Hematopoietic multipotent progenitor cell treated with erythropoietin and hydrocortisone succinate and interleukin-3 and kit ligand, for 6 days (in vitro differentiated cells): ENCODE measurements at regions not wholly inside any gene's neighbourhood (a gene's known extent, or its start where the extent isn't known, plus 50 kb on each side); places are given as distances from the start of the nearest gene placed in this dataset.

Experiments used
- DNase-seq: peaks from one replicate; pipeline ENCODE4 v3.0.0-alpha.2; 2015

- peak; percentile 14 for DNase-seq
These were observed 366.5 kb downstream of the SEC14L1 start for GRCh38 chr17:77507111-77507885.

- no peak for DNase-seq
These were observed 367.4 kb downstream of the SEC14L1 start for GRCh38 chr17:77508047-77508715.

- no peak for DNase-seq
These were observed 368.3 kb downstream of the SEC14L1 start for GRCh38 chr17:77509089-77509488.

- no peak for DNase-seq
These were observed 368.8 kb downstream of the SEC14L1 start for GRCh38 chr17:77509599-77509998.

GRCh38 chr17:77510133-77510796 is 369.5 kb downstream of the SEC14L1 start:
- no peak for DNase-seq

- DNase-seq: no peak
These were observed 370.8 kb downstream of the SEC14L1 start for GRCh38 chr17:77511514-77512061.

- no peak for DNase-seq
These were observed 371.5 kb downstream of the SEC14L1 start for GRCh38 chr17:77512062-77512946.

- no peak for DNase-seq
These were observed 372.3 kb downstream of the SEC14L1 start for GRCh38 chr17:77513045-77513444.

- DNase-seq: no peak
These were observed 374.5 kb downstream of the SEC14L1 start for GRCh38 chr17:77515227-77515626.

- DNase-seq: no peak
These were observed 376.1 kb downstream of the SEC14L1 start for GRCh38 chr17:77516902-77517301.

- no peak for DNase-seq
These were observed 380.3 kb downstream of the SEC14L1 start for GRCh38 chr17:77521076-77521475.

GRCh38 chr17:77523540-77523939 is 382.8 kb downstream of the SEC14L1 start:
- no peak for DNase-seq

GRCh38 chr17:77526259-77526711 is 385.5 kb downstream of the SEC14L1 start:
- DNase-seq: no peak

- no peak for DNase-seq
These were observed 386.1 kb downstream of the SEC14L1 start for GRCh38 chr17:77526728-77527350.

GRCh38 chr17:77527409-77527808 is 386.6 kb downstream of the SEC14L1 start:
- no peak for DNase-seq

GRCh38 chr17:77527836-77528505 is 387.2 kb downstream of the SEC14L1 start:
- no peak for DNase-seq

GRCh38 chr17:77528516-77529327 is 388.0 kb downstream of the SEC14L1 start:
- DNase-seq: peak; percentile 17

- no peak for DNase-seq
These were observed 388.5 kb downstream of the SEC14L1 start for GRCh38 chr17:77529328-77529650.

GRCh38 chr17:77530591-77530990 is 389.8 kb downstream of the SEC14L1 start:
- no peak for DNase-seq

- no peak for DNase-seq
These were observed 390.2 kb downstream of the SEC14L1 start for GRCh38 chr17:77531002-77531401.

GRCh38 chr17:77531641-77532040 is 390.9 kb downstream of the SEC14L1 start:
- no peak for DNase-seq
